Nephron (organoid): ENCODE measurements at regions not wholly inside any gene's neighbourhood (a gene's known extent, or its start where the extent isn't known, plus 50 kb on each side); places are given as distances from the start of the nearest gene placed in this dataset.

ENCODE experiments used
- H3K27ac Mint-ChIP-seq, 3 experiments: 2 replicates each; pipeline ENCODE4 v1.8.0; 2020; ENCODE audit warnings: mixed read lengths in 3 of 3, mild to moderate bottlenecking in 2 of 3, moderate library complexity in 1 of 3
- H3K27me3 Mint-ChIP-seq: 2 replicates; pipeline ENCODE4 v1.8.0; 2021; ENCODE audit warnings: low read depth, mild to moderate bottlenecking, moderate library complexity, mixed read lengths
- H3K36me3 Mint-ChIP-seq: 2 replicates; pipeline ENCODE4 v1.8.0; 2020; ENCODE audit warnings: low read depth, mixed read lengths
- H3K4me1 Mint-ChIP-seq: 2 replicates; pipeline ENCODE4 v1.8.0; 2020; ENCODE audit warnings: mixed read lengths
- H3K4me3 Mint-ChIP-seq, 3 experiments: 2 replicates each; pipeline ENCODE4 v1.8.0; 2020; ENCODE audit warnings: mild to moderate bottlenecking in 3 of 3, mixed read lengths in 3 of 3, moderate library complexity in 2 of 3
- H3K9me3 Mint-ChIP-seq: 2 replicates; pipeline ENCODE4 v1.8.0; 2020; ENCODE audit warnings: mixed read lengths
- CTCF ChIP-seq, 3 experiments: fragments of 200-600 bp; sonication (generic); IDR thresholded peaks; one replicate each; pipeline ENCODE4 v1.5.0; 2021; ENCODE audit warnings: antibody characterized with exemption in 3 of 3; ENCODE audit not compliant: unreplicated experiment in 3 of 3

- no peak for TF ChIP-seq CTCF (IDR thresholded peaks at IDR 0.05; ENCODE audit: unreplicated experiment in 3 of 3)
- Mint-ChIP-seq H3K9me3 (no peaks in the 10 kb centered on the region), H3K4me3 (no peak overlapping the region), H3K27ac (no peak overlapping the region), H3K4me1 (no peaks in the 10 kb centered on the region), H3K36me3 (no peaks in the 10 kb centered on the region), H3K27me3 (no peaks in the 10 kb centered on the region)
Measured at GRCh38 chr4:167702391-167702790, 389.9 kb upstream of the ANXA10 start.

- H3K27me3 Mint-ChIP-seq: no peaks in the 10 kb centered on the region
- H3K9me3 Mint-ChIP-seq: no peaks in the 10 kb centered on the region
- peak overlapping the region in 1 of 3 experiments; percentile 39 for H3K27ac Mint-ChIP-seq
- no peaks in the 10 kb centered on the region for H3K36me3 Mint-ChIP-seq
- TF ChIP-seq CTCF (IDR thresholded peaks at IDR 0.05; ENCODE audit: unreplicated experiment in 3 of 3): no peak
- no peak overlapping the region for H3K4me3 Mint-ChIP-seq
- no peaks in the 10 kb centered on the region for H3K4me1 Mint-ChIP-seq
Measured at GRCh38 chr4:167711517-167711916, 380.8 kb upstream of the ANXA10 start.

GRCh38 chr4:167713756-167714155 lies 378.6 kb upstream of the ANXA10 start:
- no peaks in the 10 kb centered on the region for H3K36me3 Mint-ChIP-seq
- no peaks in the 10 kb centered on the region for H3K9me3 Mint-ChIP-seq
- no peak for TF ChIP-seq CTCF (IDR thresholded peaks at IDR 0.05; ENCODE audit: unreplicated experiment in 3 of 3)
- no peaks in the 10 kb centered on the region for H3K4me1 Mint-ChIP-seq
- no peak overlapping the region for H3K4me3 Mint-ChIP-seq
- H3K27ac Mint-ChIP-seq: no peak overlapping the region
- H3K27me3 Mint-ChIP-seq: no peaks in the 10 kb centered on the region

- TF ChIP-seq CTCF (IDR thresholded peaks at IDR 0.05; ENCODE audit: unreplicated experiment in 3 of 3): no peak
- H3K4me1 Mint-ChIP-seq: no peaks in the 10 kb centered on the region
- no peaks in the 10 kb centered on the region for H3K27me3 Mint-ChIP-seq
- H3K36me3 Mint-ChIP-seq: no peaks in the 10 kb centered on the region
- H3K9me3 Mint-ChIP-seq: no peaks in the 10 kb centered on the region
- H3K27ac Mint-ChIP-seq: no peak overlapping the region
- no peak overlapping the region for H3K4me3 Mint-ChIP-seq
Measured at GRCh38 chr4:167715176-167715575, 377.2 kb upstream of the ANXA10 start.

GRCh38 chr4:167717495-167717894 lies 374.8 kb upstream of the ANXA10 start:
- H3K9me3 Mint-ChIP-seq: no peaks in the 10 kb centered on the region
- H3K27ac Mint-ChIP-seq: no peak overlapping the region
- H3K27me3 Mint-ChIP-seq: no peaks in the 10 kb centered on the region
- no peak for TF ChIP-seq CTCF (IDR thresholded peaks at IDR 0.05; ENCODE audit: unreplicated experiment in 3 of 3)
- H3K4me1 Mint-ChIP-seq: peaks cover 7% of the 10 kb centered on the region
- H3K4me3 Mint-ChIP-seq: no peak overlapping the region
- no peaks in the 10 kb centered on the region for H3K36me3 Mint-ChIP-seq

GRCh38 chr4:167721617-167722486 lies 370.5 kb upstream of the ANXA10 start:
- H3K27me3 Mint-ChIP-seq: no peaks in the 10 kb centered on the region
- peak overlapping the region in 2 of 3 experiments; percentile 52 to 76 for H3K27ac Mint-ChIP-seq
- H3K36me3 Mint-ChIP-seq: no peaks in the 10 kb centered on the region
- H3K4me3 Mint-ChIP-seq: no peak overlapping the region
- no peaks in the 10 kb centered on the region for H3K9me3 Mint-ChIP-seq
- peaks cover 32% of the 10 kb centered on the region for H3K4me1 Mint-ChIP-seq
- no peak for TF ChIP-seq CTCF (IDR thresholded peaks at IDR 0.05; ENCODE audit: unreplicated experiment in 3 of 3)
